ENCODE measurements at regions not wholly inside any gene's neighbourhood (a gene's known extent, or its start where the extent isn't known, plus 50 kb on each side); places are given as distances from the start of the nearest gene placed in this dataset.

DNA sequence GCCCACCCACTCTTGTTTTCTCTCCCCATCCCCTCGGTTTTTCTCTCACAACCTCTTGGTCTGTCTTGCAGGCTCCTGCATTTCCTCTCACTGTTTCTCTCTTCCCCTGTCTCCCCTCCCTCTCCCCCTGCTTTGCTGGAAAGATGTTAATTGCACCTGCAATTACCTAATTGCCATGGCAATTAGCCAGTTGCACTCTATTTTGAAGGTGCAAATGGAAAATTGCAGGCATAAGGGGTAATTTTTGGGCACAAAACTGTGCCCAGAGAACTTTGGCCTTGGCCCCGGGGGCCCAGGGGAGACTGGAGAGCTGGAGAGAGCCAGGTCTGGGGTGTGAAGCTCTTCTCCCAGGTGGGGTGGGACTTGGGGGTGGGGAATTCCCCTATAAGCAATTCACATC lies 164.5 kb upstream of the TLE3 start:
- no peak overlapping the region for H2BK15ac ChIP-seq (ENCODE audit: low read depth, low read length)
- no peak overlapping the region for H3K14ac ChIP-seq (replicated peaks; ENCODE audit: low read depth, low read length)
- H3K79me1 ChIP-seq (ENCODE audit: low read depth in 1 of 2, low read length in 2 of 2): no peaks in the 10 kb centered on the region
- ChIA-PET POLR2A (ENCODE audit: unreplicated experiment) (no interaction called here), CTCF (no interaction called here)
- H3K23ac ChIP-seq (ENCODE audit: low read depth, low read length): no peak overlapping the region
- no peak overlapping the region for H3K27ac ChIP-seq (ENCODE audit: insufficient read depth, low read length)
- H4K91ac ChIP-seq (ENCODE audit: insufficient read depth, low read depth, low read length): no peak overlapping the region
- no peak overlapping the region for H3K4ac ChIP-seq (ENCODE audit: low read depth, low read length)
- DNase-seq: no peak
- H3K56ac ChIP-seq (ENCODE audit: extremely low read depth, insufficient read depth, low read length): no peak overlapping the region
- no peak overlapping the region for H3K4me3 ChIP-seq (ENCODE audit: insufficient read depth, low read depth, low read length)
- no peak overlapping the region for H2AK5ac ChIP-seq (ENCODE audit: low read depth, low read length)
- no peak overlapping the region for H3K9ac ChIP-seq (ENCODE audit: low read depth, low read length)
- H4K20me1 ChIP-seq (ENCODE audit: insufficient read depth, low read length): no peaks in the 10 kb centered on the region
- H4K8ac ChIP-seq (ENCODE audit: low read depth in 2 of 2, low read length in 2 of 2): no peak overlapping the region
- no peak overlapping the region for H2AFZ ChIP-seq (replicated peaks; ENCODE audit: low read length, poor library complexity)
- peaks cover 41% of the 10 kb centered on the region; the same call in 1 of the 2 replicates for H3K27me3 ChIP-seq (ENCODE audit: control insufficient read depth, insufficient read depth, low read length)
- no peak overlapping the region for H3K18ac ChIP-seq (ENCODE audit: low read depth, low read length)
- in situ Hi-C loops (cut with MboI; ENCODE audit: low sequenced_read_pairs) (no loop called here), dilution Hi-C loops (cut with HindIII; ENCODE audit: low sequenced_read_pairs, unreplicated experiment) (no loop called here), intact Hi-C loops (cut with micrococcal nuclease) (no loop called here)
- peaks cover under 1% of the 10 kb centered on the region; the same call in 1 of the 2 replicates for H3K9me3 ChIP-seq (ENCODE audit: control insufficient read depth, insufficient read depth, low read length)
- no peaks in the 10 kb centered on the region for H3K36me3 ChIP-seq (ENCODE audit: control insufficient read depth, insufficient read depth, low read length)
- H3K9me1 ChIP-seq (ENCODE audit: insufficient read depth, low read length): no peaks in the 10 kb centered on the region
- no peak overlapping the region for H4K5ac ChIP-seq (ENCODE audit: low read depth, low read length)
- no peak overlapping the region for H2BK20ac ChIP-seq (ENCODE audit: low read depth, low read length)
- no TSS peak for BruUV-seq (replicated peaks)
- H3K4me2 ChIP-seq (ENCODE audit: low read depth, low read length): no peak overlapping the region
- H3K4me1 ChIP-seq (ENCODE audit: control insufficient read depth, insufficient read depth, low read length): peaks cover 2% of the 10 kb centered on the region; the same call in 1 of the 2 replicates
- WGBS, 2 experiments (ENCODE audit: extremely low coverage in 2 of 2, insufficient read length in 1 of 2): no CpG with 5 or more reads among the region's 2 CpGs
- no peak overlapping the region for H2BK120ac ChIP-seq (ENCODE audit: low read depth, low read length)
- no peak overlapping the region for H2BK5ac ChIP-seq (ENCODE audit: low read depth, low read length, poor library complexity, severe bottlenecking)
- ATAC-seq (ENCODE audit: low read depth): no peak
- H2AK9ac ChIP-seq (replicated peaks; ENCODE audit: low read depth, low read length, poor library complexity): no peak overlapping the region
- no peak for TF ChIP-seq FOS (IDR thresholded peaks at IDR 0.05; ENCODE audit: low read depth, low read length)
- TF ChIP-seq, protein P1, sequence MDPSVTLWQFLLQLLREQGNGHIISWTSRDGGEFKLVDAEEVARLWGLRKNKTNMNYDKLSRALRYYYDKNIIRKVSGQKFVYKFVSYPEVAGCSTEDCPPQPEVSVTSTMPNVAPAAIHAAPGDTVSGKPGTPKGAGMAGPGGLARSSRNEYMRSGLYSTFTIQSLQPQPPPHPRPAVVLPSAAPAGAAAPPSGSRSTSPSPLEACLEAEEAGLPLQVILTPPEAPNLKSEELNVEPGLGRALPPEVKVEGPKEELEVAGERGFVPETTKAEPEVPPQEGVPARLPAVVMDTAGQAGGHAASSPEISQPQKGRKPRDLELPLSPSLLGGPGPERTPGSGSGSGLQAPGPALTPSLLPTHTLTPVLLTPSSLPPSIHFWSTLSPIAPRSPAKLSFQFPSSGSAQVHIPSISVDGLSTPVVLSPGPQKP (IDR thresholded peaks at IDR 0.05; ENCODE audit: borderline replicate concordance, low read depth, low read length): no peak
- TF ChIP-seq NFE2L2 (IDR thresholded peaks at IDR 0.05; ENCODE audit: low read depth, low read length): no peak
- TF ChIP-seq, protein P2, sequence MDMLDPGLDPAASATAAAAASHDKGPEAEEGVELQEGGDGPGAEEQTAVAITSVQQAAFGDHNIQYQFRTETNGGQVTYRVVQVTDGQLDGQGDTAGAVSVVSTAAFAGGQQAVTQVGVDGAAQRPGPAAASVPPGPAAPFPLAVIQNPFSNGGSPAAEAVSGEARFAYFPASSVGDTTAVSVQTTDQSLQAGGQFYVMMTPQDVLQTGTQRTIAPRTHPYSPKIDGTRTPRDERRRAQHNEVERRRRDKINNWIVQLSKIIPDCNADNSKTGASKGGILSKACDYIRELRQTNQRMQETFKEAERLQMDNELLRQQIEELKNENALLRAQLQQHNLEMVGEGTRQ (IDR thresholded peaks at IDR 0.05; ENCODE audit: low read depth, low read length): no peak
- TF ChIP-seq RAD21 (IDR thresholded peaks at IDR 0.05; ENCODE audit: low read length): no peak
- no peak for TF ChIP-seq MXI1 (IDR thresholded peaks at IDR 0.05; ENCODE audit: borderline replicate concordance, low read depth, low read length)
- no peak for TF ChIP-seq POLR2A (IDR thresholded peaks at IDR 0.05; ENCODE audit: low read depth, low read length)
- no peak for TF ChIP-seq RFX5 (IDR thresholded peaks at IDR 0.05; ENCODE audit: low read depth, low read length)
- TF ChIP-seq MAZ (IDR thresholded peaks at IDR 0.05; ENCODE audit: borderline replicate concordance, low read depth, low read length): no peak
- no peak for TF ChIP-seq SMC3 (IDR thresholded peaks at IDR 0.05; ENCODE audit: low read depth, low read length)
- no peak for TF ChIP-seq BHLHE40 (IDR thresholded peaks at IDR 0.05; ENCODE audit: low read depth, low read length)
- TF ChIP-seq CHD1 (IDR thresholded peaks at IDR 0.05; ENCODE audit: low read depth, low read length): no peak
- TF ChIP-seq MAFK (IDR thresholded peaks at IDR 0.05; ENCODE audit: low read depth, low read length): no peak
- TF ChIP-seq, protein P3, sequence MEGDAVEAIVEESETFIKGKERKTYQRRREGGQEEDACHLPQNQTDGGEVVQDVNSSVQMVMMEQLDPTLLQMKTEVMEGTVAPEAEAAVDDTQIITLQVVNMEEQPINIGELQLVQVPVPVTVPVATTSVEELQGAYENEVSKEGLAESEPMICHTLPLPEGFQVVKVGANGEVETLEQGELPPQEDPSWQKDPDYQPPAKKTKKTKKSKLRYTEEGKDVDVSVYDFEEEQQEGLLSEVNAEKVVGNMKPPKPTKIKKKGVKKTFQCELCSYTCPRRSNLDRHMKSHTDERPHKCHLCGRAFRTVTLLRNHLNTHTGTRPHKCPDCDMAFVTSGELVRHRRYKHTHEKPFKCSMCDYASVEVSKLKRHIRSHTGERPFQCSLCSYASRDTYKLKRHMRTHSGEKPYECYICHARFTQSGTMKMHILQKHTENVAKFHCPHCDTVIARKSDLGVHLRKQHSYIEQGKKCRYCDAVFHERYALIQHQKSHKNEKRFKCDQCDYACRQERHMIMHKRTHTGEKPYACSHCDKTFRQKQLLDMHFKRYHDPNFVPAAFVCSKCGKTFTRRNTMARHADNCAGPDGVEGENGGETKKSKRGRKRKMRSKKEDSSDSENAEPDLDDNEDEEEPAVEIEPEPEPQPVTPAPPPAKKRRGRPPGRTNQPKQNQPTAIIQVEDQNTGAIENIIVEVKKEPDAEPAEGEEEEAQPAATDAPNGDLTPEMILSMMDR (conservative IDR thresholded peaks at IDR 0.05; ENCODE audit: low read depth, low read length): no peak
- no peak for TF ChIP-seq RCOR1 (IDR thresholded peaks at IDR 0.05; ENCODE audit: insufficient replicate concordance, low read length)
